ENCODE measurements at regions not wholly inside any gene's neighbourhood (a gene's known extent, or its start where the extent isn't known, plus 50 kb on each side); places are given as distances from the start of the nearest gene placed in this dataset.

GRCh38 chr9:79970146-79970425, 398.3 kb downstream of the TLE4 start:
- TF ChIP-seq REST (IDR thresholded peaks at IDR 0.05; ENCODE audit: insufficient read depth in 1 of 2, low read depth in 2 of 2, low read length in 2 of 2) (no peak), POLR2AphosphoS5 (IDR thresholded peaks at IDR 0.05; ENCODE audit: low read depth, low read length) (no peak)
